Amniotic stem cell (primary cell): ENCODE measurements at regions not wholly inside any gene's neighbourhood (a gene's known extent, or its start where the extent isn't known, plus 50 kb on each side); places are given as distances from the start of the nearest gene placed in this dataset.
A peak's percentile ranks its signal among the peaks of the same experiment; 100 is the strongest.
"Not testable (repeated sequence)": the region's sequence is repeated elsewhere in the genome, so short reads cannot be mapped to it uniquely, and the experiment has no call there.

Experiments
- DNase-seq: peaks from one replicate; lab custom pipeline; 2025; lab: John Stamatoyannopoulos, UW

- DNase-seq: no peak
Observed at GRCh38 chr17:31622500-31622899, 231.0 kb downstream of the RAB11FIP4 start.

GRCh38 chr17:31621566-31621965 is 230.1 kb downstream of the RAB11FIP4 start:
- DNase-seq: no peak

- not testable (repeated sequence) for DNase-seq
Observed at GRCh38 chr17:31611053-31611452, 219.6 kb downstream of the RAB11FIP4 start.

GRCh38 chr17:31609996-31610910 is 218.8 kb downstream of the RAB11FIP4 start:
- no peak for DNase-seq

- no peak for DNase-seq
Observed at GRCh38 chr17:31609331-31609730, 217.9 kb downstream of the RAB11FIP4 start.

GRCh38 chr17:31608659-31609254 is 217.3 kb downstream of the RAB11FIP4 start:
- no peak for DNase-seq

- DNase-seq: no peak
Observed at GRCh38 chr17:31605761-31606160, 214.3 kb downstream of the RAB11FIP4 start.

GRCh38 chr17:31604936-31605335 is 213.5 kb downstream of the RAB11FIP4 start:
- no peak for DNase-seq

GRCh38 chr17:31600144-31600543 is 208.7 kb downstream of the RAB11FIP4 start:
- DNase-seq: not testable (repeated sequence)

GRCh38 chr17:31598921-31599571 is 207.6 kb downstream of the RAB11FIP4 start:
- no peak for DNase-seq

- no peak for DNase-seq
Observed at GRCh38 chr17:31598399-31598782, 206.9 kb downstream of the RAB11FIP4 start.

- no peak for DNase-seq
Observed at GRCh38 chr17:31597646-31598398, 206.3 kb downstream of the RAB11FIP4 start.

- peak; percentile 95 for DNase-seq
Observed at GRCh38 chr17:31596382-31597323, 205.2 kb downstream of the RAB11FIP4 start.

GRCh38 chr17:31595666-31596381 is 204.3 kb downstream of the RAB11FIP4 start:
- no peak for DNase-seq

- no peak for DNase-seq
Observed at GRCh38 chr17:31595076-31595475, 203.6 kb downstream of the RAB11FIP4 start.

- DNase-seq: no peak
Observed at GRCh38 chr17:31594416-31594815, 202.9 kb downstream of the RAB11FIP4 start.

GRCh38 chr17:31593806-31594205 is 202.3 kb downstream of the RAB11FIP4 start:
- DNase-seq: peak; percentile 77

GRCh38 chr17:31591924-31592323 is 200.4 kb downstream of the RAB11FIP4 start:
- DNase-seq: no peak

- DNase-seq: no peak
Observed at GRCh38 chr17:31588512-31588911, 197.0 kb downstream of the RAB11FIP4 start.

- no peak for DNase-seq
Observed at GRCh38 chr17:31588034-31588433, 196.6 kb downstream of the RAB11FIP4 start.
